GM23338 (cell line): ENCODE measurements at regions not wholly inside any gene's neighbourhood (a gene's known extent, or its start where the extent isn't known, plus 50 kb on each side); places are given as distances from the start of the nearest gene placed in this dataset.
A peak's percentile ranks its signal among the peaks of the same experiment; 100 is the strongest.

ENCODE experiments used
- CTCF ChIP-seq, 2 experiments: fragments of 200-600 bp in 1 of 2; sonication (generic) in 1 of 2; conservative IDR thresholded peaks; 2 replicates each; pipeline versions ENCODE4 v1.5.1 to v1.6.1; 2016 to 2017; ENCODE audit warnings: antibody characterized with exemption in 2 of 2, low read depth in 2 of 2, mild to moderate bottlenecking in 2 of 2, moderate library complexity in 1 of 2
- EZH2 ChIP-seq: fragments of 200-600 bp; sonication (generic); IDR thresholded peaks from one replicate; pipeline ENCODE4 v1.8.0; 2017; ENCODE audit warnings: antibody characterized with exemption, mild to moderate bottlenecking, low read depth; ENCODE audit not compliant: unreplicated experiment
- POLR2AphosphoS5 ChIP-seq: IDR thresholded peaks from 2 replicates; pipeline ENCODE4 v1.6.1; 2016; ENCODE audit warnings: antibody characterized with exemption, low read depth
- REST ChIP-seq: IDR thresholded peaks from one replicate; pipeline ENCODE4 v1.6.1; 2018; ENCODE audit warnings: antibody characterized with exemption; ENCODE audit not compliant: unreplicated experiment
- ZNF331 ChIP-seq: fragments of 250-450 bp; sonication (Bioruptor Pico); IDR thresholded peaks from 2 replicates; pipeline ENCODE4 v1.5.0; 2020; ENCODE audit warnings: low read depth, mild to moderate bottlenecking, moderate library complexity

GRCh38 chr5:52119768-52120167 is 667.9 kb upstream of the ITGA1 start:
- peak; percentile 19 to 47; a peak in 3 of 4 replicates for TF ChIP-seq CTCF (conservative IDR thresholded peaks at IDR 0.05; ENCODE audit: low read depth in 2 of 2)
- no peak for TF ChIP-seq ZNF331 (CRISPR knock-in tag)
- no peak for TF ChIP-seq POLR2AphosphoS5
- no peak for TF ChIP-seq REST
- no peak for TF ChIP-seq EZH2
